MCF 10A (cell line): ENCODE measurements at regions not wholly inside any gene's neighbourhood (a gene's known extent, or its start where the extent isn't known, plus 50 kb on each side); places are given as distances from the start of the nearest gene placed in this dataset.

Experiments used
- BruUV-seq: library from RNA; stranded (reverse); fragments of 400-500 nt; replicated peaks from 2 replicates; lab custom pipeline; 2021; lab: Mats Ljungman, UMichigan
- CTCF ChIA-PET: fragments of 300-600 bp; sonication (Branson Sonifier 250); formaldehyde crosslinking; extraction: SDS; loops from one replicate; lab custom pipeline; 2021; ENCODE audit warnings: antibody characterized with exemption, inconsistent platforms; lab: Yijun Ruan, JAX
- POLR2A ChIA-PET: fragments of 300-600, 350-650 bp; sonication (Branson Sonifier 250); formaldehyde crosslinking; extraction: SDS; loops from one replicate; lab custom pipeline; 2020; ENCODE audit warnings: antibody characterized with exemption, inconsistent platforms; lab: Yijun Ruan, JAX
- DNase-seq: peaks from one replicate; pipeline ENCODE4 v3.0.0-alpha.2; 2018; ENCODE audit not compliant: unreplicated experiment
- H3K27ac Mint-ChIP-seq: one replicate; pipeline ENCODE4 v1.8.0; 2022; ENCODE audit warnings: mild to moderate bottlenecking, low read depth, mixed read lengths; ENCODE audit not compliant: unreplicated experiment
- H3K27me3 Mint-ChIP-seq: one replicate; pipeline ENCODE4 v1.8.0; 2022; ENCODE audit warnings: mixed read lengths; ENCODE audit not compliant: insufficient read depth, unreplicated experiment
- H3K36me3 Mint-ChIP-seq: one replicate; pipeline ENCODE4 v1.8.0; 2022; ENCODE audit warnings: mild to moderate bottlenecking, moderate library complexity, mixed read lengths; ENCODE audit not compliant: insufficient read depth, unreplicated experiment
- H3K4me1 Mint-ChIP-seq: one replicate; pipeline ENCODE4 v1.8.0; 2022; ENCODE audit warnings: mixed read lengths; ENCODE audit not compliant: insufficient read depth, unreplicated experiment
- H3K4me3 Mint-ChIP-seq: one replicate; pipeline ENCODE4 v1.8.0; 2022; ENCODE audit warnings: mild to moderate bottlenecking, moderate library complexity, mixed read lengths; ENCODE audit not compliant: unreplicated experiment
- H3K9me3 Mint-ChIP-seq: one replicate; pipeline ENCODE4 v1.8.0; 2022; ENCODE audit warnings: mixed read lengths; ENCODE audit not compliant: unreplicated experiment
- intact Hi-C: fragments of 100-400 bp; cut with micrococcal nuclease; formaldehyde crosslinking; loops from 2 replicates; pipeline ENCODE4 v1.14.1; 2022
- TF ChIP-seq, protein P1 (sequence below): fragments of 200-600 bp; IDR thresholded peaks from one replicate; pipeline ENCODE4 v1.8.0; 2022; ENCODE audit warnings: antibody characterized with exemption, mild to moderate bottlenecking; ENCODE audit not compliant: unreplicated experiment

DNA sequence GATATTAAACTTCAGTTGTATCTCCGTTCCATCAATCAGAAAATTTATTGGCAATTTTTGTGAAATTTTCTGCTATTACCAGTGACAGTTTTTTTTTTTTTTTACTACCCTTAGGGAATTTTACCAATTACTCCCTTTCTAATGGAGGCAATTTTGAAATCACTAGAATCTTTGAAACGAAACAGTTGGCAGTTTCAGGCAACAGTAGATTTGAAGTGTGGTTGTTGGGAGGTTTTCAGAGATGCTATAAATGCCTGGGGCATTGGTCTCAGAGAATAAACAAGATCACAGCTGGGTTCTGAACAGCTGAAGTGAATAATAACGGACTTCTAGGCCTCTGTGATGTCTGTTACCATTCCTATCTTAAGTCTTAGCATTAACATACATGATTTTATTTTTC lies 535.9 kb upstream of the POT1 start:
- H3K36me3 Mint-ChIP-seq = no peaks in the 10 kb centered on the region
- no peak for DNase-seq
- no peaks in the 10 kb centered on the region for H3K9me3 Mint-ChIP-seq
- CTCF ChIA-PET = interaction anchor here (0.6 kb wide), 1 partner anchor 19 kb away, joined by 3 read pairs; no protein-coding TSS in a partner anchor
- no peak overlapping the region for H3K27ac Mint-ChIP-seq
- no TSS peak for BruUV-seq
- TF ChIP-seq, protein P1, sequence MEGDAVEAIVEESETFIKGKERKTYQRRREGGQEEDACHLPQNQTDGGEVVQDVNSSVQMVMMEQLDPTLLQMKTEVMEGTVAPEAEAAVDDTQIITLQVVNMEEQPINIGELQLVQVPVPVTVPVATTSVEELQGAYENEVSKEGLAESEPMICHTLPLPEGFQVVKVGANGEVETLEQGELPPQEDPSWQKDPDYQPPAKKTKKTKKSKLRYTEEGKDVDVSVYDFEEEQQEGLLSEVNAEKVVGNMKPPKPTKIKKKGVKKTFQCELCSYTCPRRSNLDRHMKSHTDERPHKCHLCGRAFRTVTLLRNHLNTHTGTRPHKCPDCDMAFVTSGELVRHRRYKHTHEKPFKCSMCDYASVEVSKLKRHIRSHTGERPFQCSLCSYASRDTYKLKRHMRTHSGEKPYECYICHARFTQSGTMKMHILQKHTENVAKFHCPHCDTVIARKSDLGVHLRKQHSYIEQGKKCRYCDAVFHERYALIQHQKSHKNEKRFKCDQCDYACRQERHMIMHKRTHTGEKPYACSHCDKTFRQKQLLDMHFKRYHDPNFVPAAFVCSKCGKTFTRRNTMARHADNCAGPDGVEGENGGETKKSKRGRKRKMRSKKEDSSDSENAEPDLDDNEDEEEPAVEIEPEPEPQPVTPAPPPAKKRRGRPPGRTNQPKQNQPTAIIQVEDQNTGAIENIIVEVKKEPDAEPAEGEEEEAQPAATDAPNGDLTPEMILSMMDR = no peak
- intact Hi-C loops = no loop called here
- H3K27me3 Mint-ChIP-seq = no peaks in the 10 kb centered on the region
- no peak overlapping the region for H3K4me3 Mint-ChIP-seq
- H3K4me1 Mint-ChIP-seq = no peaks in the 10 kb centered on the region
- POLR2A ChIA-PET = no interaction called here

DNA sequence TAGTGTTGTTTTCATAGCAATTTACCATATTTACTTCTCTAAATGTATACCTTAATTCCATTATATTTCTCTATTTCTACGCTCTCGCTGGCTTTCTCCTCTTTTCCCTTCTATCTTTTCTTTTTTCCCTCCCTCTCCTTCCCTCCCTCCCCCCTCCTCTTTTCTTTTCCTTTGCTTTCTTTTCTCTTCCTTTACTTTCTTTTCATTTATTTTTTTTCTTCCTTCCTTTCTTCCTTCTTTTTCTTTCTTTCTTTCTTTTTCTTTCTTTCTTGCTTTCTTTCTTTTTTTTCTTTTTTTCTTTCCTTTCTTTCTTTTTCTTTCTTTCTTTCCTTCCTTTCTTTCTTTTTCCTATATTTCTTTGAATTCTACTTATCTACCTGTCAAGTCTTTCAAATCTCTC lies 533.0 kb upstream of the POT1 start:
- no peaks in the 10 kb centered on the region for H3K4me1 Mint-ChIP-seq
- H3K4me3 Mint-ChIP-seq = no peak overlapping the region
- H3K27me3 Mint-ChIP-seq = no peaks in the 10 kb centered on the region
- TF ChIP-seq, protein P1 = no peak
- H3K9me3 Mint-ChIP-seq = peaks cover 8% of the 10 kb centered on the region
- no peak overlapping the region for H3K27ac Mint-ChIP-seq
- POLR2A ChIA-PET = no interaction called here
- intact Hi-C loops = no loop called here
- BruUV-seq = no TSS peak
- CTCF ChIA-PET = interaction anchor here (0.6 kb wide), 1 partner anchor 190 kb away, joined by 3 read pairs; no protein-coding TSS in a partner anchor
- no peak for DNase-seq
- H3K36me3 Mint-ChIP-seq = no peaks in the 10 kb centered on the region

DNA sequence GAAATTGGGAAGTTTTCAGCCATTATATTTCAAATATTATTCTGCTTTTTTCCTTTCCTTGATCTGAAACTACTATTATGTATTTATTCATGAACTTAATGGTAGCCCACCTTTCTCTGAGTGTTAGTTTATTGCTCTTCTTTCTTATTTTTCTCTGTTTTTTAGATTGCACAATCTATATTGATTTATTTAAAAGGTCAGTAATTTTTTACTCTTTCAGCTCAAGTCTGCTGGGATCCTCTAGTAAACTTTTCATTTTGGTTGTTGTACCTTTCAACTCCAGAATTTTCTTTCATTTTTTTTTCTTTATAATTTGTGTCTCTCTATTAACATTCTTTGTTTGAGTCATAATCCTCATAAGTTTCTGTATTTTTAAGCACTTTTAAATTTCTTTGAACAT lies 529.4 kb upstream of the POT1 start:
- intact Hi-C loops = no loop called here
- POLR2A ChIA-PET = no interaction called here
- BruUV-seq = no TSS peak
- H3K9me3 Mint-ChIP-seq = peaks cover 14% of the 10 kb centered on the region
- DNase-seq = no peak
- H3K4me1 Mint-ChIP-seq = no peaks in the 10 kb centered on the region
- no peaks in the 10 kb centered on the region for H3K27me3 Mint-ChIP-seq
- CTCF ChIA-PET = interaction anchor here (0.6 kb wide), 1 partner anchor 11 kb away, joined by 3 read pairs; no protein-coding TSS in a partner anchor
- H3K27ac Mint-ChIP-seq = no peak overlapping the region
- no peak overlapping the region for H3K4me3 Mint-ChIP-seq
- no peaks in the 10 kb centered on the region for H3K36me3 Mint-ChIP-seq
- TF ChIP-seq, protein P1 = no peak

DNA sequence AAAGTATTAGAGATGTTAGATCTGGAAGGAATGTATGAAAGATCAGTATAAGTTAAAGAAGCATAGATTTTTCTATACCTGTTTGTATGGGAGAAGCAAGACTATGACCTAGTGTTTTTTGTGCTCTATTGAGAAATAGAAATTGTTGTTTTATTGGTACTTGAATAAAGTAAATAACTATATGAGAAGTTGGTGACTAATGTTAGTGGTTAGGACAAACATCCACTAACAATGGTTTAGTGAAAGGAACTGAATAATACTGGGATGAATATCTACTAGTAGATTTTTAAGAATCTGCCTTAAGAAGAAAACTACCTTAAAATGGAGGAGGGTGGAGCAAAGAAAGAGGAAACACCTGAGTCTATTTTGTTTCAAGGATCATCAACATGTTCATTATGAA lies 521.1 kb upstream of the POT1 start:
- DNase-seq = no peak
- Mint-ChIP-seq H3K4me3 (no peak overlapping the region), H3K4me1 (peaks cover 5% of the 10 kb centered on the region), H3K9me3 (peaks cover 3% of the 10 kb centered on the region), H3K36me3 (no peaks in the 10 kb centered on the region), H3K27me3 (no peaks in the 10 kb centered on the region), H3K27ac (no peak overlapping the region)
- POLR2A ChIA-PET = no interaction called here
- CTCF ChIA-PET = no interaction called here
- no TSS peak for BruUV-seq
- TF ChIP-seq, protein P1 = no peak
- intact Hi-C loops = no loop called here
